ENCODE measurements at regions not wholly inside any gene's neighbourhood (a gene's known extent, or its start where the extent isn't known, plus 50 kb on each side); places are given as distances from the start of the nearest gene placed in this dataset.

GRCh38 chr1:57474137-57474750, 50.4 kb upstream of the DAB1 start:
- H3K27ac ChIP-seq (ENCODE audit: low read depth in 2 of 2, low read length in 2 of 2), result no peak overlapping the region
- H3K9ac ChIP-seq (ENCODE audit: low read length in 3 of 3), result no peak overlapping the region
- H3K4me1 ChIP-seq (ENCODE audit: control insufficient read depth in 2 of 3, insufficient read depth in 2 of 3, low read depth in 1 of 3, low read length in 3 of 3), result no peaks in the 10 kb centered on the region
- FAIRE-seq (no peak), DNase-seq (no peak)
- no peaks in the 10 kb centered on the region for H3K27me3 ChIP-seq (ENCODE audit: control insufficient read depth, insufficient read depth, low read length)
- intact Hi-C loops (cut with DNase I), result no loop called here
- no peak overlapping the region for H3K4me3 ChIP-seq (ENCODE audit: low read length in 3 of 3)
- TF ChIP-seq CTCF (IDR thresholded peaks at IDR 0.05; ENCODE audit: borderline replicate concordance, extremely low read depth, insufficient read depth), result no peak
- H3K36me3 ChIP-seq (ENCODE audit: control insufficient read depth in 2 of 3, insufficient read depth in 3 of 3, low read length in 3 of 3), result no peaks in the 10 kb centered on the region
- no peaks in the 10 kb centered on the region for H3K9me3 ChIP-seq (ENCODE audit: control insufficient read depth in 2 of 3, insufficient read depth in 1 of 3, low read length in 3 of 3)
